GM13976 (cell line): ENCODE measurements at regions not wholly inside any gene's neighbourhood (a gene's known extent, or its start where the extent isn't known, plus 50 kb on each side); places are given as distances from the start of the nearest gene placed in this dataset.

ENCODE experiments used
- DNase-seq: peaks from one replicate; pipeline ENCODE4 v3.0.0; 2012; ENCODE audit warnings: low spot score
- in situ Hi-C: fragments of 300-500 bp; cut with MboI; formaldehyde crosslinking; loops from one replicate; pipeline ENCODE4 v1.12.0; 2022; ENCODE audit warnings: low sequenced_read_pairs, mixed read lengths, inconsistent platforms; ENCODE audit not compliant: unreplicated experiment
- TF ChIP-seq, protein P1 (sequence below): IDR thresholded peaks from 2 replicates; pipeline ENCODE4 v1.5.1; 2012; ENCODE audit warnings: borderline replicate concordance, mild to moderate bottlenecking; ENCODE audit not compliant: insufficient read depth; ENCODE audit errors: extremely low read depth, missing control alignments, control extremely low read depth

DNA sequence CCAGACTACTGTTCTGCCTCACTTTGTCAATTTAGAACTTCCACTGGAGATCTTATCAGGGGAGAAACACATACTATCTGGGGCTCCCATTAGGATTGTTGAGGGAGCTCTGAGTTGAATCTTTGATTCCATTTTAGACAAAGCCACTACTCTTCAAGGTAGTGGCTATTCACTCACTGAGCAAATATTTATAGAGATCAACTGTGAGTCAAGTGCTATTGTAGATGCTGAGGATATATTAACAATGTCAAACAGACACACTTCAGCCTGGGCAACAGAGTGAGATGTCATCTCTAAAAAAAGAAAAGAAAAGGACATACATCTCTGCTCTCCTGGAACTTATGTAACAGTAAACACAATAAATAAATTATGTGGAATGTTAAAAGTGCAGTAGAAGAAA, 315.3 kb downstream of the PTEN start:
- DNase-seq = no peak
- TF ChIP-seq, protein P1, sequence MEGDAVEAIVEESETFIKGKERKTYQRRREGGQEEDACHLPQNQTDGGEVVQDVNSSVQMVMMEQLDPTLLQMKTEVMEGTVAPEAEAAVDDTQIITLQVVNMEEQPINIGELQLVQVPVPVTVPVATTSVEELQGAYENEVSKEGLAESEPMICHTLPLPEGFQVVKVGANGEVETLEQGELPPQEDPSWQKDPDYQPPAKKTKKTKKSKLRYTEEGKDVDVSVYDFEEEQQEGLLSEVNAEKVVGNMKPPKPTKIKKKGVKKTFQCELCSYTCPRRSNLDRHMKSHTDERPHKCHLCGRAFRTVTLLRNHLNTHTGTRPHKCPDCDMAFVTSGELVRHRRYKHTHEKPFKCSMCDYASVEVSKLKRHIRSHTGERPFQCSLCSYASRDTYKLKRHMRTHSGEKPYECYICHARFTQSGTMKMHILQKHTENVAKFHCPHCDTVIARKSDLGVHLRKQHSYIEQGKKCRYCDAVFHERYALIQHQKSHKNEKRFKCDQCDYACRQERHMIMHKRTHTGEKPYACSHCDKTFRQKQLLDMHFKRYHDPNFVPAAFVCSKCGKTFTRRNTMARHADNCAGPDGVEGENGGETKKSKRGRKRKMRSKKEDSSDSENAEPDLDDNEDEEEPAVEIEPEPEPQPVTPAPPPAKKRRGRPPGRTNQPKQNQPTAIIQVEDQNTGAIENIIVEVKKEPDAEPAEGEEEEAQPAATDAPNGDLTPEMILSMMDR = no peak
- in situ Hi-C loops = no loop called here

DNA sequence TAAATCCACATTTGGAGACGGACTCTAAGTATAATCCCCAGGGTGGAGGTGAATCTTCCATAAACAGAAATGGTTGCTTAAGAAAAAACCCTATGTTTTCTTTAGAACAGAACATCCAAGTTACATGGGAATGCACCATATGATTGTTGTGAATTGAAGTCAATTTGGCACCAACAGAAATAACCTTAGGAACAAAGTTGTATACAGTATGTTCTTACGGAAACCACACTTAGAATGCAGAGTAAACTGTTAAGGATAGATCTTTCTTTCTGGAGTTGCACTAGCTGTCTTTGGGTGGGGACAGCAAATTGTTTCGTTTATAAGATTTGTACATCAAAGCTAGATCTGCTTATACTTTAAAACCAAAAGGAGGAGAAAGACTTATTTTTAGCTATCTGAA, 316.4 kb downstream of the PTEN start:
- in situ Hi-C loops = no loop called here
- TF ChIP-seq, protein P1 = no peak
- DNase-seq = no peak

DNA sequence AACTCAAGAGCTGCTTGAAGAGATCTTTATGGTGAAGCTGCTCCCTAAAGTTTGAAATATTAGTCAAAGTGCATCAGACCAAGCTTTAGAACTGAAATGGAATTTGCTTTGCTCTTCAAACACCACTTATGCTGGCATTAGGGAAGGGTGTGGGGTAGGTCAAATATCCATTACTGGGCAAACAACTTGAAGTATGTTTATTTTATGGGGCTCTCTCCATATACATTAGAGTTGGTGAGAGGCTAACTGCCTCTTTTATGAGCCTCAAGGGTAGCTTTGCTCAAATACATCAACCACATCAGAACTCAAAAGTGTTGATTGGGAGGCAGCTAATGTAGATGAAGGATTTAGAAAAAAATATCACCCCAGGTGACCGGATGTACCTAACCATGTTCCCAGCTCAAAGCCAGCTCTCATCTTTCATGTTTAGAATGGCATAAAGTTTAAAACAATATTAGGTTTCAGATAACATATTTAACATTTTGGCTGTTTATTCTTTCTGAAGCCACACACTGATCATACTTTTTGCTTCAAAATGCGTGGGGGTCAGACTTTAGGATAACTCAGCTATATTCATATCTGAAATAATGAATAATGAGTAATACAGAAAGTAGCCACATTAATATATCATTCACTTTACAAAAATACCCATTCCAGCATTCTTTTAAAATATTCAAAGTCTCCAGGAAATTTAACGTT, 318.6 kb downstream of the PTEN start:
- TF ChIP-seq, protein P1 = no peak
- in situ Hi-C loops = no loop called here
- DNase-seq = no peak

- DNase-seq = no peak
- in situ Hi-C loops = no loop called here
- TF ChIP-seq, protein P1 = no peak
Measured at GRCh38 chr10:88182601-88182930, 319.1 kb downstream of the PTEN start.

DNA sequence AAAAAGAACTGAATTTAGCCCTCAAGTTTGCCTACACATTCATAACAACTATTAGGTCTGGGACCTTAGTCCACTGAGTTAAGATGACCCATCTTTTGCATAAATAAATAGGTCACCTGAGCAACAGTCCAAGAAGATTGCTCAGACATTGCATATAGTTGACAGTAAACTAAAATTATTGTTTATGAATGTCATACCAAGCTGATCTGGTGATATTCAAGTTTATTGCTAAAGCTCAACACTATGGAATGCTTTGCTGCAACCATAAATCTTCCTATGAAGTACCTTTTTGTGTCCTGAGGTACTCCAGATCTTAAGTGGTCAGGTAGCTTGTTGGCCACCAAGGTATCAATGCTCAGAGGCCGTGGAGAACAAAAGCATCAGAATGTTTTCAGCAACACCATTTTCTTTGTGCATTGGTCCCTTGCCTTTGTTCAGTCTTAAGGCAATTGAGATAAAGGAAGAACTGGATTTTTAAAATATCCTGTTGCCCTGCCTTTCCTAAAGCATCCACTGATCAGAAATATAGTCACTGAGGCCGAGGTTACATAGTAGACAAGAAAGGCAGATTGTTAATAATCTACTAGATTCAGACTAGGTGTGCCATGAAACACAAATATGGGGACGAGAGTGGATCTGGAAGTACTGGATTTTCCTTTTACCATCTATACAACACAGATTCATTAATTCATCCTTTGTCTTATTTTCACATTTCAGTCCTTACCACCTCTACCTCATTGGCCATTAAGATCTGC, 321.3 kb downstream of the PTEN start:
- in situ Hi-C loops = no loop called here
- no peak for DNase-seq
- TF ChIP-seq, protein P1 = no peak

- DNase-seq = no peak
Measured at GRCh38 chr10:88185830-88186229, 322.4 kb downstream of the PTEN start.

More at GRCh38 chr10:88185830-88186229, 322.4 kb downstream of the PTEN start:
- in situ Hi-C loops = no loop called here
- TF ChIP-seq, protein P1 = no peak
